Prostate gland (tissue), 2 donors: ENCODE measurements at regions not wholly inside any gene's neighbourhood (a gene's known extent, or its start where the extent isn't known, plus 50 kb on each side); places are given as distances from the start of the nearest gene placed in this dataset.
"Not testable (repeated sequence)": the region's sequence is repeated elsewhere in the genome, so short reads cannot be mapped to it uniquely, and the experiment has no call there.

Experiments
- DNase-seq: peaks from one replicate; pipeline ENCODE4 v3.0.0-alpha.2; 2019; ENCODE audit warnings: low spot score
- H3K27ac ChIP-seq, 2 donors: fragments of 200-600 bp; sonication (generic); 2 replicates each; pipeline ENCODE4 v1.5.1; 2017 to 2019
- H3K27me3 ChIP-seq: fragments of 200-600 bp; sonication (generic); replicated peaks from 2 replicates; pipeline ENCODE4 v1.5.1; 2019; ENCODE audit not compliant: insufficient read depth
- H3K36me3 ChIP-seq, 2 donors: fragments of 200-600 bp; sonication (generic); 1 replicate in 1 of 2; 2 replicates in 1 of 2; pipeline versions ENCODE4 v1.5.1 to v1.8.1; 2017 to 2019
- H3K4me1 ChIP-seq: fragments of 200-600 bp; sonication (generic); replicated peaks from 2 replicates; pipeline ENCODE4 v1.5.1; 2019
- H3K4me3 ChIP-seq, 2 donors: fragments of 200-600 bp; sonication (generic); 2 replicates each; pipeline ENCODE4 v1.5.1; 2017 to 2019
- H3K9me3 ChIP-seq: fragments of 200-600 bp; sonication (generic); 2 replicates; pipeline ENCODE4 v1.5.1; 2017
- POLR2A ChIP-seq: fragments of 450-650 bp; IDR thresholded peaks from one replicate; pipeline ENCODE4 v1.6.1; 2016; ENCODE audit warnings: antibody characterized with exemption, mild to moderate bottlenecking
- POLR2AphosphoS5 ChIP-seq: sonication (generic); formaldehyde crosslinking; IDR thresholded peaks from one replicate; pipeline ENCODE4 v1.6.1; 2017; ENCODE audit warnings: antibody characterized with exemption
- WGBS: methylation state at CpG from one replicate; pipeline ENCODE4 v1.1.5; 2018; 5-methylcytosine and 5-hydroxymethylcytosine counted together
- intact Hi-C: fragments of 100-400 bp; cut with DNase I; formaldehyde crosslinking; loops from one replicate; pipeline ENCODE4 v1.14.2; 2022
- TF ChIP-seq, protein P1 (sequence below), 4 experiments: fragments of 200-600 bp in 2 of 4; fragments of 450-650 bp in 2 of 4; sonication (generic) in 2 of 4; IDR thresholded peaks; 1 replicate in 3 of 4; 2 replicates in 1 of 4; pipeline ENCODE4 v1.5.1; 2016 to 2019; ENCODE audit warnings: antibody characterized with exemption in 4 of 4, mild to moderate bottlenecking in 2 of 4, moderate library complexity in 2 of 4

DNA sequence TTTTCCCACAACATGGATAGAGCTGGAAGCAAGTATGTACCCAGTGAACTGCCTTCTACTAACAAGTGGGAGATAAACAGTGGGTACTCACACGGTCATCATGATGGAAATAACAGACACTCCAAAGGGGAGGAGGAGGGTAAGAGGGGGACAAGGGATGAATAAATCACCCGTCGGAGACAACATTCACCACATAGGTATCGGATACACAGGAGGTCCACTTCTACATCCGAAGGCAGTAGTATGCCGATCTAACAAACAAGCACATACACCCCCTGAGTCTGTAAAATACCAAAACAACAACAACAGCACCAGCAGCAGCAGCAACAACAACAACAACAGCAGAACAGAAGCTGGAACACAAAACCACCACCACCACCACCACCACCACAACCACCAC is 1943.2 kb upstream of the DEFB115 start:
- no peak for TF ChIP-seq POLR2AphosphoS5
- no peak for TF ChIP-seq POLR2A
- TF ChIP-seq, protein P1, sequence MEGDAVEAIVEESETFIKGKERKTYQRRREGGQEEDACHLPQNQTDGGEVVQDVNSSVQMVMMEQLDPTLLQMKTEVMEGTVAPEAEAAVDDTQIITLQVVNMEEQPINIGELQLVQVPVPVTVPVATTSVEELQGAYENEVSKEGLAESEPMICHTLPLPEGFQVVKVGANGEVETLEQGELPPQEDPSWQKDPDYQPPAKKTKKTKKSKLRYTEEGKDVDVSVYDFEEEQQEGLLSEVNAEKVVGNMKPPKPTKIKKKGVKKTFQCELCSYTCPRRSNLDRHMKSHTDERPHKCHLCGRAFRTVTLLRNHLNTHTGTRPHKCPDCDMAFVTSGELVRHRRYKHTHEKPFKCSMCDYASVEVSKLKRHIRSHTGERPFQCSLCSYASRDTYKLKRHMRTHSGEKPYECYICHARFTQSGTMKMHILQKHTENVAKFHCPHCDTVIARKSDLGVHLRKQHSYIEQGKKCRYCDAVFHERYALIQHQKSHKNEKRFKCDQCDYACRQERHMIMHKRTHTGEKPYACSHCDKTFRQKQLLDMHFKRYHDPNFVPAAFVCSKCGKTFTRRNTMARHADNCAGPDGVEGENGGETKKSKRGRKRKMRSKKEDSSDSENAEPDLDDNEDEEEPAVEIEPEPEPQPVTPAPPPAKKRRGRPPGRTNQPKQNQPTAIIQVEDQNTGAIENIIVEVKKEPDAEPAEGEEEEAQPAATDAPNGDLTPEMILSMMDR (IDR thresholded peaks at IDR 0.05): no peak
- no peak for DNase-seq
- Histone ChIP-seq H3K27me3 (peaks cover 1% of the 10 kb centered on the region), H3K36me3 (no peaks in the 10 kb centered on the region), H3K27ac (no peak overlapping the region), H3K9me3 (no peaks in the 10 kb centered on the region), H3K4me1 (no peaks in the 10 kb centered on the region), H3K4me3 (no peak overlapping the region)
- WGBS: 89% methylated on average over 6 of the region's 6 CpGs
- intact Hi-C loops: no loop called here

DNA sequence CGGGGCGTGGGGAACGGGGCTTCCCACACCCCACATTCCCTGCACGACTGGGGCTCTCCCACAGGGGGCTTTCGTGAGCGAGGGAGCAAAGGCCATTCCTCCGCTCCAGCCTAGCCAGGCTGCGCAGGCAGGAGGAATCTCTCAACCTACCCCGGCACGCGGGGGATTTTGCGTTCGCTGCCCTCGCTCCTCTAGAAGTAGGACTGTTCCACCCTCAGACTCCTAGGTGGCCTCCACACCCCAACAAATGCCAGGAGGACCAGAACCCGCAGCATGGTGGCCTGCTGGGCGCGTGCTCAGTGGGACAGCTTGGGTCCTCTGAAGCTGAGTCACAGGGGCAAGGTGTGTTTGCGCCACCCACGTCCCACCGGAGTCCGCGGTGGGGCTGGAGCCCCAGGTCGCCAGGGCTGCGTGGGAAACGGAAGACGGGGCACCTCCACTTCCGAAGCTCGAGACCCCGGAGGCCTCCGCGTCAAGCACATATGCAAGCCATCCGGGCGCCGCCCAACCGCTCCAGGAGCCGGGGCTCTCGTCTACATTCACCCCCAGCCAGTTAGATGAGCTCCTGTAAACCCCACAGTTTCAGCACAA is 1938.5 kb upstream of the DEFB115 start:
- H3K4me1 ChIP-seq: no peaks in the 10 kb centered on the region
- intact Hi-C loops: no loop called here

DNA sequence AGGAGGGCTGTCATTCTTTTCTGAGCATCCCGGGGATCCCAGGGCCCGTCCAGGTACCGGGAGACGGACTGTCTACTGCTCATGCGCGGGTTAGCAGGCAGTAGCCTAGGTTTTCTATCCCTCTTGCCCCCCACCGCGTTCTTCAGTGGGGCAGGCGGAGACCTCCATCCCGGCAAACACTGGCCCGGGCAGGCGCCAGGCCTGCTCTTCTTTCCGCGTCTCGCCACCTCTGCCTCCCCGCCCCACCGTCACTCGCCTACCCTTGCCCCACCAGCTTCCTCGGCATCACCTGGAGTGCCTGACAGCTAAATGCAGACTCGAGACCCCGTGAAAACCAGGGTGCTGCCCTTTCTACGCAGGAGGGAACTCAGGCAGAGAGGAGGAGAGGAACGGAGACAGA is 1937.7 kb upstream of the DEFB115 start:
- intact Hi-C loops: no loop called here
- DNase-seq: no peak
- TF ChIP-seq POLR2AphosphoS5 (no peak), POLR2A (no peak)
- TF ChIP-seq, protein P1 (IDR thresholded peaks at IDR 0.05): no peak
- H3K9me3 ChIP-seq: no peaks in the 10 kb centered on the region
- peaks cover 7% of the 10 kb centered on the region for H3K27me3 ChIP-seq
- no peak overlapping the region for H3K27ac ChIP-seq
- no peaks in the 10 kb centered on the region for H3K36me3 ChIP-seq
- no peaks in the 10 kb centered on the region for H3K4me1 ChIP-seq
- H3K4me3 ChIP-seq: no peak overlapping the region
- WGBS: 15% methylated on average over 23 of the region's 23 CpGs

More for the DNA sequence above, 1938.5 kb upstream of the DEFB115 start:
- Histone ChIP-seq H3K9me3 (no peaks in the 10 kb centered on the region), H3K27ac (no peak overlapping the region), H3K4me3 (no peak overlapping the region), H3K36me3 (no peaks in the 10 kb centered on the region), H3K27me3 (peaks cover 5% of the 10 kb centered on the region)
- WGBS: 45% methylated on average over 37 of the region's 37 CpGs
- TF ChIP-seq, protein P1 (IDR thresholded peaks at IDR 0.05): no peak
- no peak for TF ChIP-seq POLR2AphosphoS5
- no peak for TF ChIP-seq POLR2A
- no peak for DNase-seq

DNA sequence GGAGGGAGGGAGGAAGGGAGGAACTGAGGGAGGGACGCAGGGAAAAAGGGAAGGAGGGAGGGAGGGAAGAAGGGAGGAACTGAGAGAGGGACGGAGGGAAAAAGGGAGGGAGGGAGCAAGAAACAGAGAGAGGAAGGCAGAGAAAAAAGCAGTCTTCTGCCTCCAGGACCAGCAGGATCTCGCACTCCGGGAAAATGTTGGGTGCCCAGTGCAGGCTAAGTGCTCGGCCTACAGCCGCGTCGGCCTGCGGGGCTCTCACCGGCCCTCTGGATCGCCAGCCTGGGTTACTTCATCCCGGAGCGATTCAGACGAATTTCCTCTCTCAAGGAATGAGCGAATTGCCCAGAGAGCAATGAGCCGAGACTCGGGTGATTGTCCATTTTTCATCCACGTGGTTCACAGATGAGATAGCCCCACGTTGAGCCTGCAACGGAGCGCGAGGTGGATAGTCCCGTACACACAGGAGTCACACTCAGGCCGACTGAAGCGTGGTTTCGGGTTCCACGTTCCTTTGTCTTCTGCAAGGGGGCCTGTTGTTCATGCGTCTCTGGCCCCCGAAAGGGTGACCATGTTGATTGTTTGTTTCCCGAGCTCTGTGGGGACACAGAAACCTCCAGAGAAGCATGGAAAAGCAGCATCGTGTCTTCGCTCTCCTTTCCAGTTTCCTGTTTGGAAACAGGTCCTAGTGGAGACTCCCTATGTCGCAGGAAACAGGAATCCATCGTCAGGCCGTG is 1937.1 kb upstream of the DEFB115 start:
- intact Hi-C loops, H3K36me3 ChIP-seq, DNase-seq, H3K27ac ChIP-seq, H3K9me3 ChIP-seq, H3K27me3 ChIP-seq, H3K4me1 ChIP-seq, H3K4me3 ChIP-seq: not testable (repeated sequence)
- WGBS: 22% methylated on average over 35 of the region's 35 CpGs

DNA sequence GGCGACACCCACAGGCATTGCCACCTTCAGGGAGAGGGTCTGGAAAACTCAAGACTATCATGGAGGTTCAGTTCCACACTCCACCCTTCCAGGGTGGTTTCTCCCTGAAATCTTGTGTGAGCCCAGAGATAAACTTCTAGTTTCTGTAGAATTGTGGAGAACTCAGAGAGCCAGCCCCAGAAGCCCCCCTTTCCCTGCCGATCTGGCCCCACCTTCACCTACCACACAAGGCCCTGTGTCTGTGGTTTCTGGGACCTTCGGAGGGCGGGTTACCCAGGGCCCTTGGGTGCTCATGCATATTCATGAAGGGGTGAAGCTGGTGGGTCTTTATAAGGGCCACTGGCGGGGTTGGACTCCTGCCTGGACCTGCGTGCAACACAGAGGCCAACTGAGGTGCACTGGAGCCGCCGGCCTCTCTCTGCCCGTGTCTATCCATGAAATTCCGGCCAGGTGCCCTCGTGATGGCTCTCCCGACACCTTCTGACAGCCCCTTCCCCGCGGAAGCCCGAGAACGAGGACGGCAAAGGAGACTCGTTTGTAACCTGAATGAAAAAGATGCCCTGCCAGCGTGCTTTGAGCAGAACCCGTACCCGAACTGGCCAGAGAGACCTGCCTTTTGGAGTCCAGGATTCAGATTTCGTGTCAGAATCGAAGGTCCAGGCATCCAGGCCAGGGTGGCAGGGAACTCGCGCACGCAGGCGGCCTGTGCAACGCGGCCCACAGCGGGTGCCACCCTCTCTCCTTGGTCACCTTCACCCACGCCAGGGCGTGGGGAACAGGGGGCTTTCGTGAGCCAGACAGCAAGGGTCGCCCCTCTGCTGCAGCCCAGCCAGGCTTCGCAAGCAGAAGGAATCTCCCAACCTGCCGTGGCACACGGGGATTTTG is 1933.6 kb upstream of the DEFB115 start:
- H3K4me1 ChIP-seq, intact Hi-C loops, H3K27ac ChIP-seq, H3K27me3 ChIP-seq, H3K9me3 ChIP-seq, H3K36me3 ChIP-seq, DNase-seq, H3K4me3 ChIP-seq: not testable (repeated sequence)
- 30% methylated on average over 37 of the region's 37 CpGs for WGBS

DNA sequence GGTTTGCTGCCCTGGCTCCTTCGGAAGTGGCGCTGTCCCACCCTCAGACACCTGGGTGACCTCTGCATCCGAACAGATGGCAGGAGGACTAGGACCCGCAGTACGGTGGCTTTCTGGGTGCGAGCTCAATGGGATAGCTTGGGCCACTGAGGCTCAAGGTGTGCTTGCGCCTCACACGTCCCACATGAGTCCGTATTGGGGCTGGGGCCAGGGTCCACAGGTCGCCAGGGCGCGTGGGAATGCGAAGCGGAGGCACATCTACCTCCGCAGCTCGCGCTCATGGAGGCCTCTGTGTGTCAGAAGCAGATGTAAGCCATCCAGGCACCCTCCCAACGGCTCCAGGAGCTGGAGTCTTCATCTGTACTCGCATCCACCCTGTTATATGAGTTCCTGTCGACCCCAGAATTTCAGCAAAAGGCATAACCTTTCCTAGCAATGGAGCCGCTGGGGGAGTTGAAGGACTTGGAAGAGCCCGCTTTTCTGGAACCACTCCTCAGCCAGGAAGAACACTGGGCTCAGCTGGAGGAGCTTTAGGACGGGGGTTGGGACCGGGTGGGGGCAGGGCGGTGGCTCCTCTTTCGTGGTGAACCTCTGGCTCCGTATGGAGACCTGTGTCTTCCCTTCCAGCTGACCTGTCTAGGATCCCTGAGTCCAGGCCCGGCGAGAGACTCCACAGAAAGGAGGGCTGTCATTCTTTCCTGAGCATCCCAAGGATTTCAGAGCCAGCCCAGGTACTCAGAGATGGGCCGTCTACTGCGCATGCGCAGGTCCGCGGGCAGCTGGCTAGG is 1932.8 kb upstream of the DEFB115 start:
- not testable (repeated sequence) for H3K27ac ChIP-seq

More for the DNA sequence above, 1932.8 kb upstream of the DEFB115 start:
- intact Hi-C loops, DNase-seq, H3K27me3 ChIP-seq, H3K9me3 ChIP-seq, H3K4me1 ChIP-seq, H3K4me3 ChIP-seq, H3K36me3 ChIP-seq: not testable (repeated sequence)
- WGBS: 33% methylated on average over 33 of the region's 34 CpGs
